ENCODE measurements at regions not wholly inside any gene's neighbourhood (a gene's known extent, or its start where the extent isn't known, plus 50 kb on each side); places are given as distances from the start of the nearest gene placed in this dataset.

DNA sequence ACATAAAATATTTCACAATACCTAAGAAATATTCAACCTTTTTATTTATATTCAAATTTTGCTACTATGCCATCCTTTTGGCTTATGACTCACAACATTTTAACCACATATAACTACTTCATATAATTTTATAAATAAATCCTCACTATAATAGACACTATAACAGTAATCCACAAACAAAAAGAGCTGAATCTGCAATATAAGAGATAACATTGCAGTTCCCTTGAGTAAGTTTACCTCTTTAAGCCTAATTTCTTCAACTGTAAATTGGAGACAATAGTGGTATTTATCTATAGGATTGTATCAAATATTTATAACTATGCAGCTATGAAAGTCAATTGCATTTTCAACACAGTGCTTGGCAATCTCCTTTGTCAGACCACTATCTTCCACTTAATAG lies 1084.5 kb downstream of the NR2F1-AS1 start:
- Histone ChIP-seq H3K4me3 (ENCODE audit: low read depth, low read length) (no peak overlapping the region), H3K9ac (ENCODE audit: low read depth, low read length) (no peak overlapping the region), H3K27me3 (ENCODE audit: control insufficient read depth, insufficient read depth, low read length) (no peaks in the 10 kb centered on the region), H3K36me3 (ENCODE audit: control insufficient read depth, insufficient read depth, low read length) (no peaks in the 10 kb centered on the region), H3K27ac (ENCODE audit: low read depth, low read length) (no peak overlapping the region), H3K9me3 (ENCODE audit: control insufficient read depth, insufficient read depth, low read length) (no peaks in the 10 kb centered on the region), H3K4me1 (ENCODE audit: control insufficient read depth, insufficient read depth, low read length) (no peaks in the 10 kb centered on the region)

GRCh38 chr5:92494508-92494907 lies 1086.5 kb downstream of the NR2F1-AS1 start:
- Histone ChIP-seq H3K27ac (ENCODE audit: low read depth, low read length) (no peak overlapping the region), H3K36me3 (ENCODE audit: control insufficient read depth, insufficient read depth, low read length) (no peaks in the 10 kb centered on the region), H3K4me1 (ENCODE audit: control insufficient read depth, insufficient read depth, low read length) (no peaks in the 10 kb centered on the region), H3K9ac (ENCODE audit: low read depth, low read length) (no peak overlapping the region), H3K9me3 (ENCODE audit: control insufficient read depth, insufficient read depth, low read length) (no peaks in the 10 kb centered on the region), H3K4me3 (ENCODE audit: low read depth, low read length) (no peak overlapping the region), H3K27me3 (ENCODE audit: control insufficient read depth, insufficient read depth, low read length) (no peaks in the 10 kb centered on the region)

DNA sequence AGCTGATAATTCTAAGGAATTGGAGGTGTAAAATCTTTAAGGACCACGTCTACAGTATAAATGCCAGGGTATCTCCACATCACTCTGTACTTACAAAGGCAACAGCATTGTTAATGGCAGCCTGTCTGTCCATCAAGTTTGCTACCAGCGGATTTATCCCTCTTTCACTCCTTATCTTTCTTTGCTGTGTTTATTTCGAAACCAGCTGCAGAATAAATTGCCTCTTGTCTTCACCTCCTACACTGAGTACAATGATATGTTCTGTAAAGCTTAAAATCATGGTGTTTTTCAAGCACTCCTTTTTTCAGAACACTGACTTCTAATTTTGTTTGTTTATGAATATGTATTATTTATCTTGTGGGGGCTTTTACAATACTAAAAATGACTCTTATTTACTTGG lies 1088.1 kb downstream of the NR2F1-AS1 start:
- no peaks in the 10 kb centered on the region for H3K27me3 ChIP-seq (ENCODE audit: control insufficient read depth, insufficient read depth, low read length)
- H3K36me3 ChIP-seq (ENCODE audit: control insufficient read depth, insufficient read depth, low read length) = no peaks in the 10 kb centered on the region
- no peak overlapping the region for H3K27ac ChIP-seq (ENCODE audit: low read depth, low read length)
- no peaks in the 10 kb centered on the region for H3K4me1 ChIP-seq (ENCODE audit: control insufficient read depth, insufficient read depth, low read length)
- no peaks in the 10 kb centered on the region for H3K9me3 ChIP-seq (ENCODE audit: control insufficient read depth, insufficient read depth, low read length)
- no peak overlapping the region for H3K4me3 ChIP-seq (ENCODE audit: low read depth, low read length)
- H3K9ac ChIP-seq (ENCODE audit: low read depth, low read length) = no peak overlapping the region

- Histone ChIP-seq H3K4me3 (ENCODE audit: low read depth, low read length) (no peak overlapping the region), H3K27me3 (ENCODE audit: control insufficient read depth, insufficient read depth, low read length) (no peaks in the 10 kb centered on the region), H3K9ac (ENCODE audit: low read depth, low read length) (no peak overlapping the region), H3K4me1 (ENCODE audit: control insufficient read depth, insufficient read depth, low read length) (no peaks in the 10 kb centered on the region), H3K36me3 (ENCODE audit: control insufficient read depth, insufficient read depth, low read length) (no peaks in the 10 kb centered on the region), H3K9me3 (ENCODE audit: control insufficient read depth, insufficient read depth, low read length) (no peaks in the 10 kb centered on the region), H3K27ac (ENCODE audit: low read depth, low read length) (no peak overlapping the region)
Measured at GRCh38 chr5:92484484-92484883, 1096.5 kb downstream of the NR2F1-AS1 start.

GRCh38 chr5:92472981-92473566 lies 1090.0 kb upstream of the ARRDC3 start:
- Histone ChIP-seq H3K27me3 (ENCODE audit: control insufficient read depth, insufficient read depth, low read length) (no peaks in the 10 kb centered on the region), H3K9ac (ENCODE audit: low read depth, low read length) (no peak overlapping the region), H3K27ac (ENCODE audit: low read depth, low read length) (no peak overlapping the region), H3K36me3 (ENCODE audit: control insufficient read depth, insufficient read depth, low read length) (no peaks in the 10 kb centered on the region), H3K4me3 (ENCODE audit: low read depth, low read length) (no peak overlapping the region), H3K9me3 (ENCODE audit: control insufficient read depth, insufficient read depth, low read length) (peaks cover 13% of the 10 kb centered on the region; the same call in 1 of the 2 replicates), H3K4me1 (ENCODE audit: control insufficient read depth, insufficient read depth, low read length) (no peaks in the 10 kb centered on the region)

- Histone ChIP-seq H3K9me3 (ENCODE audit: control insufficient read depth, insufficient read depth, low read length) (peaks cover 13% of the 10 kb centered on the region; the same call in 1 of the 2 replicates), H3K27me3 (ENCODE audit: control insufficient read depth, insufficient read depth, low read length) (no peaks in the 10 kb centered on the region), H3K9ac (ENCODE audit: low read depth, low read length) (no peak overlapping the region), H3K27ac (ENCODE audit: low read depth, low read length) (no peak overlapping the region), H3K4me1 (ENCODE audit: control insufficient read depth, insufficient read depth, low read length) (0 out of 2 replicates have a peak, but pooled peaks cover 3% of the 10 kb centered on the region), H3K36me3 (ENCODE audit: control insufficient read depth, insufficient read depth, low read length) (no peaks in the 10 kb centered on the region), H3K4me3 (ENCODE audit: low read depth, low read length) (no peak overlapping the region)
Measured at GRCh38 chr5:92471861-92472260, 1088.7 kb upstream of the ARRDC3 start.

DNA sequence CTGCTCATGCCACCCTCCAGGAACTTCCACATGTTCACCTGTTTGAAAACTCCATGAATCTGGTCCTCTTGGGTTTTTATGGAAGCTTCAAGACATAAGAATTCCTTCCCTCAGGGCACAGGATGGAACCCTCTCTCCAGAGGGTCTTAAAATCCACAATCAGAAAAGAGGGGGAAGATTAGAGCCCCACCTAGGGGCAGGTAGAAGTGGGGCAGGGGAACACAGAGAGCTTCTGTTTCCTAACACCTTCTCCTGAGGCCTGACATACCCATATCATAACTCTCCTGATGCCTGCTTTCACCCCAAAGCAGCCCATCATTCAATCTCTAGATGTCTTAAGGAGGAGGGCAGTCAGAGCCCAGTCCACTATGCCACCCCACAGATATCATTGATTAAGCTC lies 1087.7 kb upstream of the ARRDC3 start:
- Histone ChIP-seq H3K27ac (ENCODE audit: low read depth, low read length) (no peak overlapping the region), H3K9ac (ENCODE audit: low read depth, low read length) (no peak overlapping the region), H3K4me1 (ENCODE audit: control insufficient read depth, insufficient read depth, low read length) (0 out of 2 replicates have a peak, but pooled peaks cover 3% of the 10 kb centered on the region), H3K9me3 (ENCODE audit: control insufficient read depth, insufficient read depth, low read length) (peaks cover 13% of the 10 kb centered on the region; the same call in 1 of the 2 replicates), H3K27me3 (ENCODE audit: control insufficient read depth, insufficient read depth, low read length) (no peaks in the 10 kb centered on the region), H3K4me3 (ENCODE audit: low read depth, low read length) (no peak overlapping the region), H3K36me3 (ENCODE audit: control insufficient read depth, insufficient read depth, low read length) (no peaks in the 10 kb centered on the region)

GRCh38 chr5:92468295-92468694 lies 1085.2 kb upstream of the ARRDC3 start:
- Histone ChIP-seq H3K27me3 (ENCODE audit: control insufficient read depth, insufficient read depth, low read length) (no peaks in the 10 kb centered on the region), H3K4me3 (ENCODE audit: low read depth, low read length) (no peak overlapping the region), H3K36me3 (ENCODE audit: control insufficient read depth, insufficient read depth, low read length) (no peaks in the 10 kb centered on the region), H3K4me1 (ENCODE audit: control insufficient read depth, insufficient read depth, low read length) (0 out of 2 replicates have a peak, but pooled peaks cover 3% of the 10 kb centered on the region), H3K9me3 (ENCODE audit: control insufficient read depth, insufficient read depth, low read length) (peaks cover 8% of the 10 kb centered on the region; the same call in 1 of the 2 replicates), H3K27ac (ENCODE audit: low read depth, low read length) (no peak overlapping the region), H3K9ac (ENCODE audit: low read depth, low read length) (no peak overlapping the region)

DNA sequence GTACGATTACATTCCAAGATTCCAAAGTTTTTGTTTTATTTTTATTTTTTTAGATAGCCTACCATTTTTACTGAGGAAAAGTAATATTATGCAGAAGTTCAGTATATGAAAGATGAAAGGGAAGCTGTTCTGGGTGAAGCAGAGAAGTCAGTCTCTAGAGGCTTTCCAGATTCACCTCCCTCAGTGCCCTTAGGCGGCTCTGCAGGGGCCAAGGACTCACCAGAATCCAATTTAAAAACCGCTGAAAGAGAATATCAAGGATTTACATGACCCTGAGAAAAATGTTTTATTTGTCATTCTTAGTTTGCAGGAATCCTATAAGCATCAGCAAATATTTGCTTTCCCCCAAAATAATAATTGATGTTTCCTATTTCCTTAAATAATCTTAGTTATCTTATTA lies 1084.6 kb upstream of the ARRDC3 start:
- Histone ChIP-seq H3K9me3 (ENCODE audit: control insufficient read depth, insufficient read depth, low read length) (0 out of 2 replicates have a peak, but pooled peaks cover 3% of the 10 kb centered on the region), H3K9ac (ENCODE audit: low read depth, low read length) (no peak overlapping the region), H3K27me3 (ENCODE audit: control insufficient read depth, insufficient read depth, low read length) (no peaks in the 10 kb centered on the region), H3K4me3 (ENCODE audit: low read depth, low read length) (no peak overlapping the region), H3K4me1 (ENCODE audit: control insufficient read depth, insufficient read depth, low read length) (0 out of 2 replicates have a peak, but pooled peaks cover 3% of the 10 kb centered on the region), H3K36me3 (ENCODE audit: control insufficient read depth, insufficient read depth, low read length) (no peaks in the 10 kb centered on the region), H3K27ac (ENCODE audit: low read depth, low read length) (no peak overlapping the region)

DNA sequence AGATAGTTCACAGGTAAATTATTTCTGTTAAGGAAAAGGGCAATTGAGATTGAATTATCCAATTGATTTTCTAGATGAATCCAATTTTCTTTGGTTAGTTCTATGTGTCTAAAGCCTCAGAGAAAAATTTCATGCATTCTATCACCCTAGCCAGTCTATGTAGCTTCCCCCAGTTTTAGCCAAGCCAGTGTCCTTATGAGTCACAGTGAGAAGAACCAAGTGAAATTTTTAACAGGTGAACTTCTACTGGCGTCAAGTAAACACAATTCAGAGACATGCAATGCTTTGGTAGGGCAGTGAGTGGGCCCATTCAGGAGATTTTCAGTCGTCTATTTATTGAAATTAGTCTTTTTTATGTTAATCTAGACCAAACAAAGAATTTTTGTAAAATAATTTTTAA lies 1077.4 kb upstream of the ARRDC3 start:
- Histone ChIP-seq H3K9me3 (ENCODE audit: control insufficient read depth, insufficient read depth, low read length) (no peaks in the 10 kb centered on the region), H3K4me1 (ENCODE audit: control insufficient read depth, insufficient read depth, low read length) (no peaks in the 10 kb centered on the region), H3K36me3 (ENCODE audit: control insufficient read depth, insufficient read depth, low read length) (no peaks in the 10 kb centered on the region), H3K27ac (ENCODE audit: low read depth, low read length) (no peak overlapping the region), H3K9ac (ENCODE audit: low read depth, low read length) (no peak overlapping the region), H3K27me3 (ENCODE audit: control insufficient read depth, insufficient read depth, low read length) (no peaks in the 10 kb centered on the region), H3K4me3 (ENCODE audit: low read depth, low read length) (no peak overlapping the region)

- Histone ChIP-seq H3K4me1 (ENCODE audit: control insufficient read depth, insufficient read depth, low read length) (no peaks in the 10 kb centered on the region), H3K27ac (ENCODE audit: low read depth, low read length) (no peak overlapping the region), H3K9ac (ENCODE audit: low read depth, low read length) (no peak overlapping the region), H3K9me3 (ENCODE audit: control insufficient read depth, insufficient read depth, low read length) (no peaks in the 10 kb centered on the region), H3K27me3 (ENCODE audit: control insufficient read depth, insufficient read depth, low read length) (no peaks in the 10 kb centered on the region), H3K36me3 (ENCODE audit: control insufficient read depth, insufficient read depth, low read length) (no peaks in the 10 kb centered on the region), H3K4me3 (ENCODE audit: low read depth, low read length) (no peak overlapping the region)
Measured at GRCh38 chr5:92459654-92460053, 1076.5 kb upstream of the ARRDC3 start.

All from HUES48 (cell line).